H9 (cell line): ENCODE measurements at regions not wholly inside any gene's neighbourhood (a gene's known extent, or its start where the extent isn't known, plus 50 kb on each side); places are given as distances from the start of the nearest gene placed in this dataset.

Source experiments
- DNase-seq: peaks from one replicate; pipeline ENCODE4 v3.0.0-alpha.2; 2017
- H2AFZ ChIP-seq: one replicate; pipeline ENCODE4 v1.6.1; 2013; ENCODE audit warnings: mild to moderate bottlenecking, low read length, control low read depth, moderate library complexity
- H2AK5ac ChIP-seq: 2 replicates; pipeline ENCODE4 v1.6.1; 2013; ENCODE audit warnings: low read length, control low read depth, mixed read lengths; ENCODE audit not compliant: insufficient read length
- H2BK120ac ChIP-seq: one replicate; pipeline ENCODE4 v1.6.1; 2013; ENCODE audit warnings: low read depth, mild to moderate bottlenecking, low read length, control low read depth, inconsistent platforms; ENCODE audit not compliant: poor library complexity, severe bottlenecking
- H2BK12ac ChIP-seq: 2 replicates; pipeline ENCODE4 v1.6.1; 2013; ENCODE audit warnings: low read length, control low read depth, mixed read lengths, low read depth; ENCODE audit not compliant: insufficient read length
- H2BK15ac ChIP-seq: 2 replicates; pipeline ENCODE4 v1.6.1; 2013; ENCODE audit warnings: low read depth, low read length, control low read depth
- H2BK20ac ChIP-seq: one replicate; pipeline ENCODE4 v1.6.1; 2013; ENCODE audit warnings: low read depth, mild to moderate bottlenecking, low read length, control low read depth, inconsistent platforms; ENCODE audit not compliant: poor library complexity, severe bottlenecking
- H2BK5ac ChIP-seq: 2 replicates; pipeline ENCODE4 v1.6.1; 2013; ENCODE audit warnings: low read length, control low read depth, mixed read lengths; ENCODE audit not compliant: insufficient read length
- H3K14ac ChIP-seq: 2 replicates; pipeline ENCODE4 v1.6.1; 2013; ENCODE audit warnings: low read length, control low read depth; ENCODE audit not compliant: insufficient read depth
- H3K18ac ChIP-seq: 2 replicates; pipeline ENCODE4 v1.6.1; 2013; ENCODE audit warnings: low read depth, mild to moderate bottlenecking, mixed read lengths, low read length, control low read depth; ENCODE audit not compliant: insufficient read length
- H3K23ac ChIP-seq: 2 replicates; pipeline ENCODE4 v1.6.1; 2013; ENCODE audit warnings: low read length, control low read depth, mixed read lengths, low read depth; ENCODE audit not compliant: insufficient read length
- H3K23me2 ChIP-seq: 2 replicates; pipeline ENCODE4 v1.6.1; 2013; ENCODE audit warnings: low read depth, mild to moderate bottlenecking, mixed read lengths, low read length, control low read depth; ENCODE audit not compliant: insufficient read length, poor library complexity, severe bottlenecking
- H3K27ac ChIP-seq: 2 replicates; pipeline ENCODE4 v1.5.1; 2013; ENCODE audit warnings: low read length, control low read depth, mixed read lengths, low read depth; ENCODE audit not compliant: insufficient read length
- H3K27me3 ChIP-seq: 2 replicates; pipeline ENCODE4 v1.6.1; 2013; ENCODE audit warnings: low read length, control low read depth, inconsistent platforms; ENCODE audit not compliant: insufficient read depth
- H3K4ac ChIP-seq: 2 replicates; pipeline ENCODE4 v1.6.1; 2013; ENCODE audit warnings: low read depth, mild to moderate bottlenecking, control low read depth, inconsistent platforms, low read length, moderate library complexity
- H3K4me1 ChIP-seq: 2 replicates; pipeline ENCODE4 v1.6.1; 2013; ENCODE audit warnings: low read length, control low read depth, inconsistent platforms; ENCODE audit not compliant: insufficient read depth
- H3K4me2 ChIP-seq: 2 replicates; pipeline ENCODE4 v1.6.1; 2013; ENCODE audit warnings: low read length, control low read depth, mixed read lengths; ENCODE audit not compliant: insufficient read length, insufficient read depth
- H3K56ac ChIP-seq: 2 replicates; pipeline ENCODE4 v1.6.1; 2013; ENCODE audit warnings: low read depth, mild to moderate bottlenecking, mixed read lengths, low read length, control low read depth; ENCODE audit not compliant: insufficient read length
- H3K79me1 ChIP-seq: 2 replicates; pipeline ENCODE4 v1.6.1; 2013; ENCODE audit warnings: low read depth, mild to moderate bottlenecking, moderate library complexity, low read length, control low read depth, inconsistent platforms; ENCODE audit not compliant: insufficient read depth, poor library complexity, severe bottlenecking
- H3K79me2 ChIP-seq: 2 replicates; pipeline ENCODE4 v1.6.1; 2013; ENCODE audit warnings: low read length, control low read depth, inconsistent platforms; ENCODE audit not compliant: insufficient read depth
- H3K9ac ChIP-seq: 2 replicates; pipeline ENCODE4 v1.6.1; 2013; ENCODE audit warnings: low read length, control low read depth, mixed read lengths; ENCODE audit not compliant: insufficient read length; ENCODE audit errors: extremely low read depth
- H3K9me3 ChIP-seq: one replicate; pipeline ENCODE4 v1.6.1; 2013; ENCODE audit warnings: low read depth, low read length, inconsistent platforms; ENCODE audit not compliant: control insufficient read depth
- H3T11ph ChIP-seq: one replicate; pipeline ENCODE4 v1.6.1; 2013; ENCODE audit warnings: mild to moderate bottlenecking, low read length, control low read depth, inconsistent platforms
- H4K20me1 ChIP-seq: one replicate; pipeline ENCODE4 v1.6.1; 2013; ENCODE audit not compliant: control insufficient read depth, insufficient read length, insufficient read depth
- H4K5ac ChIP-seq: 2 replicates; pipeline ENCODE4 v1.6.1; 2013; ENCODE audit warnings: low read depth, mild to moderate bottlenecking, mixed read lengths, low read length, control low read depth; ENCODE audit not compliant: insufficient read length
- H4K8ac ChIP-seq: replicated peaks from 2 replicates; pipeline ENCODE4 v1.6.1; 2013; ENCODE audit warnings: low read length, control low read depth, mixed read lengths, low read depth; ENCODE audit not compliant: insufficient read length
- H4K91ac ChIP-seq: 2 replicates; pipeline ENCODE4 v1.6.1; 2013; ENCODE audit warnings: low read depth, mild to moderate bottlenecking, moderate library complexity, mixed read lengths, low read length, control low read depth; ENCODE audit not compliant: insufficient read length
- H3K27ac Mint-ChIP-seq, 3 experiments: 2 replicates in 2 of 3; 3 replicates in 1 of 3; pipeline ENCODE4 v1.8.0; 2020 to 2021; ENCODE audit warnings: mixed read lengths in 3 of 3, mild to moderate bottlenecking in 1 of 3, moderate library complexity in 1 of 3
- H3K27me3 Mint-ChIP-seq: 2 replicates; pipeline ENCODE4 v1.8.0; 2021; ENCODE audit warnings: low read depth, mild to moderate bottlenecking, moderate library complexity, mixed read lengths
- H3K36me3 Mint-ChIP-seq, 3 experiments: 2 replicates in 2 of 3; 3 replicates in 1 of 3; pipeline ENCODE4 v1.8.0; 2020 to 2021; ENCODE audit warnings: low read depth in 3 of 3, mixed read lengths in 3 of 3; ENCODE audit not compliant: insufficient read depth in 1 of 3
- H3K4me1 Mint-ChIP-seq, 2 experiments: 2 replicates each; pipeline ENCODE4 v1.8.0; 2020; ENCODE audit warnings: mixed read lengths in 2 of 2
- H3K4me3 Mint-ChIP-seq, 2 experiments: 2 replicates in 1 of 2; 3 replicates in 1 of 2; pipeline ENCODE4 v1.8.0; 2020 to 2021; ENCODE audit warnings: mild to moderate bottlenecking in 2 of 2, mixed read lengths in 2 of 2, moderate library complexity in 1 of 2
- H3K9me3 Mint-ChIP-seq, 2 experiments: 2 replicates in 1 of 2; 3 replicates in 1 of 2; pipeline ENCODE4 v1.8.0; 2020; ENCODE audit warnings: mild to moderate bottlenecking in 2 of 2, mixed read lengths in 2 of 2, moderate library complexity in 1 of 2
- WGBS: extraction: QIAGEN DNeasy Blood & Tissue Kit; methylation state at CpG from one replicate; pipeline ENCODE4 v1.1.7; 2013; ENCODE audit warnings: missing lambda C conversion rate, low lambda C conversion rate, mixed read lengths; ENCODE audit not compliant: insufficient read length; ENCODE audit errors: extremely low coverage; 5-methylcytosine and 5-hydroxymethylcytosine counted together
- TF ChIP-seq, protein P1 (sequence below): fragments of 200-600 bp; sonication (generic); conservative IDR thresholded peaks from 3 replicates; pipeline ENCODE4 v1.8.0; 2021; ENCODE audit warnings: antibody characterized with exemption, mild to moderate bottlenecking

DNA sequence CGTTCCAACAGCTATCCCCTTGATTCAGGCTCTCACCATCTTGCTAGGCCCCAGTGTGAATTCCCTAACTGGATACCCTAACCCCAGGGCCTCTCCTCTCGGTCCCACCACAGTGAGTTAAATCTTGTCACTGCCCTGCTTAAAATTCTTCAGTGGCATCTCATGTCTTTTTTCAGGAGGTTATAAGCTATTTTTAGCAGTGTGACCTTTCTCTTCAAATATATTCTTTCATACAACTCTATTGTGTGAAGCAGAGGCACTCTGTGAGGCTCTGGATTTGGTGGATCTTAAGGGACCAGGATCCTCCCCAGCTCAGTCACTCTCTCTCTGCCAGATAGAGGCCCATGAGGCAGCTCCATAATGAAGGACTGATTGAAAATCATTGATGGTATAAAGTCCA lies 760.4 kb downstream of the NTRK3 start:
- Histone ChIP-seq H3K27me3 (no peaks in the 10 kb centered on the region), H2BK5ac (no peak overlapping the region)

More for the DNA sequence above, 760.4 kb downstream of the NTRK3 start:
- no peaks in the 10 kb centered on the region for H3K23me2 ChIP-seq
- no peak overlapping the region for H4K91ac ChIP-seq
- no peak overlapping the region for H4K8ac ChIP-seq
- no peaks in the 10 kb centered on the region for H3K9me3 ChIP-seq
- Mint-ChIP-seq H3K36me3 (peaks cover 0 to 8% (median 0%) of the 10 kb centered on the region in 3 experiments; a peak in 1 of 7 replicates), H3K4me1 (peaks cover 5 to 8% of the 10 kb centered on the region in 2 experiments; a peak in 3 of 4 replicates), H3K27me3 (no peaks in the 10 kb centered on the region; the same call in 1 of the 2 replicates), H3K9me3 (peaks cover 3 to 6% of the 10 kb centered on the region in 2 experiments; a peak in 3 of 5 replicates), H3K4me3 (no peak overlapping the region), H3K27ac (no peak overlapping the region)
- no peaks in the 10 kb centered on the region for H3K79me1 ChIP-seq
- no peak overlapping the region for H2BK15ac ChIP-seq
- H3K9ac ChIP-seq, result no peak overlapping the region
- H2BK120ac ChIP-seq, result no peak overlapping the region
- H3K14ac ChIP-seq, result no peak overlapping the region
- H3K79me2 ChIP-seq, result no peaks in the 10 kb centered on the region
- no peak overlapping the region for H3K4ac ChIP-seq
- H3K4me2 ChIP-seq, result no peak overlapping the region
- no peak overlapping the region for H3T11ph ChIP-seq
- no peak overlapping the region for H3K23ac ChIP-seq
- no peak overlapping the region for H3K56ac ChIP-seq
- no peak overlapping the region for H2BK20ac ChIP-seq
- TF ChIP-seq, protein P1, sequence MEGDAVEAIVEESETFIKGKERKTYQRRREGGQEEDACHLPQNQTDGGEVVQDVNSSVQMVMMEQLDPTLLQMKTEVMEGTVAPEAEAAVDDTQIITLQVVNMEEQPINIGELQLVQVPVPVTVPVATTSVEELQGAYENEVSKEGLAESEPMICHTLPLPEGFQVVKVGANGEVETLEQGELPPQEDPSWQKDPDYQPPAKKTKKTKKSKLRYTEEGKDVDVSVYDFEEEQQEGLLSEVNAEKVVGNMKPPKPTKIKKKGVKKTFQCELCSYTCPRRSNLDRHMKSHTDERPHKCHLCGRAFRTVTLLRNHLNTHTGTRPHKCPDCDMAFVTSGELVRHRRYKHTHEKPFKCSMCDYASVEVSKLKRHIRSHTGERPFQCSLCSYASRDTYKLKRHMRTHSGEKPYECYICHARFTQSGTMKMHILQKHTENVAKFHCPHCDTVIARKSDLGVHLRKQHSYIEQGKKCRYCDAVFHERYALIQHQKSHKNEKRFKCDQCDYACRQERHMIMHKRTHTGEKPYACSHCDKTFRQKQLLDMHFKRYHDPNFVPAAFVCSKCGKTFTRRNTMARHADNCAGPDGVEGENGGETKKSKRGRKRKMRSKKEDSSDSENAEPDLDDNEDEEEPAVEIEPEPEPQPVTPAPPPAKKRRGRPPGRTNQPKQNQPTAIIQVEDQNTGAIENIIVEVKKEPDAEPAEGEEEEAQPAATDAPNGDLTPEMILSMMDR, result no peak
- H4K5ac ChIP-seq, result no peak overlapping the region
- H3K4me1 ChIP-seq, result no peaks in the 10 kb centered on the region
- no peak overlapping the region for H2AK5ac ChIP-seq
- H2BK12ac ChIP-seq, result no peak overlapping the region
- H3K18ac ChIP-seq, result no peak overlapping the region
- H2AFZ ChIP-seq, result no peak overlapping the region
- no CpG with 5 or more reads among the region's 2 CpGs for WGBS
- H3K27ac ChIP-seq, result no peak overlapping the region
- DNase-seq, result no peak
- H4K20me1 ChIP-seq, result no peaks in the 10 kb centered on the region
